HFFc6 (cell line): ENCODE measurements at regions not wholly inside any gene's neighbourhood (a gene's known extent, or its start where the extent isn't known, plus 50 kb on each side); places are given as distances from the start of the nearest gene placed in this dataset.
"Not testable (repeated sequence)": the region's sequence is repeated elsewhere in the genome, so short reads cannot be mapped to it uniquely, and the experiment has no call there.

ENCODE experiments used
- DNase-seq: peaks from one replicate; pipeline ENCODE4 v3.0.0-alpha.2; 2018
- H3K27ac Mint-ChIP-seq: 2 replicates; pipeline ENCODE4 v1.8.0; 2020; ENCODE audit warnings: mild to moderate bottlenecking, mixed read lengths
- H3K27me3 Mint-ChIP-seq: 2 replicates; pipeline ENCODE4 v1.8.0; 2021; ENCODE audit warnings: mild to moderate bottlenecking, moderate library complexity, mixed read lengths; ENCODE audit not compliant: insufficient read depth
- H3K36me3 Mint-ChIP-seq: 2 replicates; pipeline ENCODE4 v1.8.0; 2021; ENCODE audit warnings: low read depth, mixed read lengths
- H3K4me1 Mint-ChIP-seq: 2 replicates; pipeline ENCODE4 v1.8.0; 2020; ENCODE audit warnings: low read depth, mixed read lengths
- H3K4me3 Mint-ChIP-seq: 2 replicates; pipeline ENCODE4 v1.8.0; 2020; ENCODE audit warnings: mild to moderate bottlenecking, moderate library complexity, mixed read lengths
- H3K9me3 Mint-ChIP-seq: 2 replicates; pipeline ENCODE4 v1.8.0; 2020; ENCODE audit warnings: mild to moderate bottlenecking, mixed read lengths
- CTCF ChIP-seq: fragments of 200-600 bp; sonication (generic); IDR thresholded peaks from 2 replicates; pipeline ENCODE4 v1.5.0; 2021; ENCODE audit warnings: antibody characterized with exemption, mild to moderate bottlenecking

- H3K9me3 Mint-ChIP-seq = no peaks in the 10 kb centered on the region
- H3K4me3 Mint-ChIP-seq = no peak overlapping the region
- H3K4me1 Mint-ChIP-seq = peaks cover 20% of the 10 kb centered on the region
- H3K36me3 Mint-ChIP-seq = no peaks in the 10 kb centered on the region
- TF ChIP-seq CTCF = no peak
- no peak for DNase-seq
- no peak overlapping the region for H3K27ac Mint-ChIP-seq
- H3K27me3 Mint-ChIP-seq = peaks cover 1% of the 10 kb centered on the region
These were observed 473.7 kb upstream of the JARID2 start for GRCh38 chr6:14772188-14772587.

GRCh38 chr6:14775528-14775927, 470.3 kb upstream of the JARID2 start:
- Mint-ChIP-seq H3K27ac (no peak overlapping the region), H3K4me1 (peaks cover 15% of the 10 kb centered on the region), H3K27me3 (peaks cover 1% of the 10 kb centered on the region), H3K36me3 (no peaks in the 10 kb centered on the region), H3K4me3 (no peak overlapping the region), H3K9me3 (no peaks in the 10 kb centered on the region)
- TF ChIP-seq CTCF = no peak
- DNase-seq = no peak

- H3K27me3 Mint-ChIP-seq = peaks cover 4% of the 10 kb centered on the region
- no peaks in the 10 kb centered on the region for H3K9me3 Mint-ChIP-seq
- no peak for TF ChIP-seq CTCF
- no peak overlapping the region for H3K4me3 Mint-ChIP-seq
- H3K27ac Mint-ChIP-seq = no peak overlapping the region
- no peaks in the 10 kb centered on the region for H3K36me3 Mint-ChIP-seq
- peaks cover 10% of the 10 kb centered on the region for H3K4me1 Mint-ChIP-seq
- no peak for DNase-seq
These were observed 469.6 kb upstream of the JARID2 start for GRCh38 chr6:14776307-14776706.

- H3K27ac Mint-ChIP-seq = no peak overlapping the region
- 0 out of 2 replicates have a peak, but pooled peaks cover 3% of the 10 kb centered on the region for H3K27me3 Mint-ChIP-seq
- H3K4me1 Mint-ChIP-seq = no peaks in the 10 kb centered on the region
- 0 out of 2 replicates have a peak, but pooled peaks cover 3% of the 10 kb centered on the region for H3K36me3 Mint-ChIP-seq
- no peak overlapping the region for H3K4me3 Mint-ChIP-seq
- no peak for DNase-seq
- TF ChIP-seq CTCF = no peak
- H3K9me3 Mint-ChIP-seq = peaks cover 8% of the 10 kb centered on the region
These were observed 463.9 kb upstream of the JARID2 start for GRCh38 chr6:14781772-14782525.

GRCh38 chr6:14782921-14783464, 462.9 kb upstream of the JARID2 start:
- not testable (repeated sequence) for H3K4me3 Mint-ChIP-seq, H3K27me3 Mint-ChIP-seq, H3K4me1 Mint-ChIP-seq, DNase-seq, H3K27ac Mint-ChIP-seq, H3K9me3 Mint-ChIP-seq, H3K36me3 Mint-ChIP-seq

- Mint-ChIP-seq H3K9me3 (peaks cover 8% of the 10 kb centered on the region), H3K27ac (no peak overlapping the region), H3K4me1 (no peaks in the 10 kb centered on the region), H3K27me3 (peaks cover 3% of the 10 kb centered on the region; the same call in 1 of the 2 replicates), H3K4me3 (no peak overlapping the region), H3K36me3 (0 out of 2 replicates have a peak, but pooled peaks cover 3% of the 10 kb centered on the region)
- no peak for DNase-seq
- no peak for TF ChIP-seq CTCF
These were observed 462.3 kb upstream of the JARID2 start for GRCh38 chr6:14783594-14783993.
